Body of pancreas (tissue), 4 donors: ENCODE measurements at regions not wholly inside any gene's neighbourhood (a gene's known extent, or its start where the extent isn't known, plus 50 kb on each side); places are given as distances from the start of the nearest gene placed in this dataset.

Experiments used
- POLR2A ChIP-seq, 3 donors: fragments of 450-650 bp; IDR thresholded peaks; one replicate each; pipeline ENCODE4 v1.6.1; 2016; ENCODE audit warnings: antibody characterized with exemption in 3 of 3, mild to moderate bottlenecking in 2 of 3
- TF ChIP-seq, protein P1 (sequence below), 7 experiments: fragments of 450-650 bp in 4 of 7; fragments of 200-600 bp in 3 of 7; sonication (generic) in 3 of 7; IDR thresholded peaks; one replicate each; pipeline ENCODE4 v1.5.1; 2016 to 2019; ENCODE audit warnings: antibody characterized with exemption in 7 of 7

- TF ChIP-seq, protein P1, sequence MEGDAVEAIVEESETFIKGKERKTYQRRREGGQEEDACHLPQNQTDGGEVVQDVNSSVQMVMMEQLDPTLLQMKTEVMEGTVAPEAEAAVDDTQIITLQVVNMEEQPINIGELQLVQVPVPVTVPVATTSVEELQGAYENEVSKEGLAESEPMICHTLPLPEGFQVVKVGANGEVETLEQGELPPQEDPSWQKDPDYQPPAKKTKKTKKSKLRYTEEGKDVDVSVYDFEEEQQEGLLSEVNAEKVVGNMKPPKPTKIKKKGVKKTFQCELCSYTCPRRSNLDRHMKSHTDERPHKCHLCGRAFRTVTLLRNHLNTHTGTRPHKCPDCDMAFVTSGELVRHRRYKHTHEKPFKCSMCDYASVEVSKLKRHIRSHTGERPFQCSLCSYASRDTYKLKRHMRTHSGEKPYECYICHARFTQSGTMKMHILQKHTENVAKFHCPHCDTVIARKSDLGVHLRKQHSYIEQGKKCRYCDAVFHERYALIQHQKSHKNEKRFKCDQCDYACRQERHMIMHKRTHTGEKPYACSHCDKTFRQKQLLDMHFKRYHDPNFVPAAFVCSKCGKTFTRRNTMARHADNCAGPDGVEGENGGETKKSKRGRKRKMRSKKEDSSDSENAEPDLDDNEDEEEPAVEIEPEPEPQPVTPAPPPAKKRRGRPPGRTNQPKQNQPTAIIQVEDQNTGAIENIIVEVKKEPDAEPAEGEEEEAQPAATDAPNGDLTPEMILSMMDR (IDR thresholded peaks at IDR 0.05): no peak
- no peak for TF ChIP-seq POLR2A (IDR thresholded peaks at IDR 0.05)
These were observed 75.5 kb upstream of the TGM3 start for GRCh38 chr20:2220298-2220697.
